ENCODE measurements at regions not wholly inside any gene's neighbourhood (a gene's known extent, or its start where the extent isn't known, plus 50 kb on each side); places are given as distances from the start of the nearest gene placed in this dataset.

DNA sequence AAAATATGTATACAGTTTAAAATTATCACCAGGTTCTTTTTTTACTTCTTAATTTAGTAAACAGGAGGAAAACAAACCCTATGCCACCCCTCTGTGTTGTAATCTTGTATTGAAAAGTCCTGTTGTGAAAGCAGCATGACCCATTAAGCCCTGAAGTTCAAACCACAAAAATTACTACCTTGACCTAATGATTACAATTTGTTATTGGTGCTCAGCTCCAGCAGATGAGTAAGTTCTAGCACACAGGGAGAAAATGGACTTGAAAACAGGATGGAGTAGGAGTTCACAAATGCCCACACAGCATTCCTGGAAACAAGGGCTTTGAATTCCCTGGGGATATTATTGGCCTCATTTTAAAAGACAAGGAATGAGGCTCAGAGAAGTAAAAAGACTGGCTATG lies 505.8 kb upstream of the ERCC4 start:
- no peaks in the 10 kb centered on the region for H3K27me3 ChIP-seq (ENCODE audit: insufficient read depth)
- H2AFZ ChIP-seq (ENCODE audit: low read depth): no peak overlapping the region
- no peaks in the 10 kb centered on the region for H3K9me3 ChIP-seq
- no peaks in the 10 kb centered on the region for H4K20me1 ChIP-seq (ENCODE audit: insufficient read depth)
- H3K4me2 ChIP-seq: no peak overlapping the region
- ChIA-PET CTCF (interaction anchor here (0.7 kb wide), 1 partner anchor 1176 kb away, joined by 3 read pairs; no protein-coding TSS in a partner anchor), POLR2A (no interaction called here)
- no peaks in the 10 kb centered on the region for H3K9me2 ChIP-seq
- no peaks in the 10 kb centered on the region for H3K4me1 ChIP-seq (ENCODE audit: control insufficient read depth in 1 of 2, insufficient read depth in 2 of 2, low read depth in 1 of 2, low read length in 1 of 2)
- DNase-seq: no peak
- H3F3A ChIP-seq (replicated peaks; ENCODE audit: insufficient read depth): no peaks in the 10 kb centered on the region
- TF ChIP-seq, protein P1, sequence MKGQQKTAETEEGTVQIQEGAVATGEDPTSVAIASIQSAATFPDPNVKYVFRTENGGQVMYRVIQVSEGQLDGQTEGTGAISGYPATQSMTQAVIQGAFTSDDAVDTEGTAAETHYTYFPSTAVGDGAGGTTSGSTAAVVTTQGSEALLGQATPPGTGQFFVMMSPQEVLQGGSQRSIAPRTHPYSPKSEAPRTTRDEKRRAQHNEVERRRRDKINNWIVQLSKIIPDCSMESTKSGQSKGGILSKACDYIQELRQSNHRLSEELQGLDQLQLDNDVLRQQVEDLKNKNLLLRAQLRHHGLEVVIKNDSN (IDR thresholded peaks at IDR 0.05; ENCODE audit: borderline replicate concordance, low read depth): no peak
- TF ChIP-seq MEF2A (IDR thresholded peaks at IDR 0.05; ENCODE audit: borderline replicate concordance, low read depth) (no peak), EP300 (IDR thresholded peaks at IDR 0.05; ENCODE audit: borderline replicate concordance in 1 of 2, low read depth in 1 of 2, low read length in 1 of 2) (no peak), ELF1 (IDR thresholded peaks at IDR 0.05) (no peak), NRF1 (IDR thresholded peaks at IDR 0.05; ENCODE audit: low read depth, low read length) (no peak), MXI1 (IDR thresholded peaks at IDR 0.05; ENCODE audit: low read depth, low read length) (no peak), RXRA (IDR thresholded peaks at IDR 0.05; ENCODE audit: borderline replicate concordance, low read depth) (no peak), TCF12 (IDR thresholded peaks at IDR 0.05) (no peak), SMC3 (IDR thresholded peaks at IDR 0.05; ENCODE audit: low read depth, low read length) (no peak), EZH2phosphoT487 (IDR thresholded peaks at IDR 0.05; ENCODE audit: borderline replicate concordance, low read depth) (no peak), FOXJ3 (CRISPR knock-in tag; IDR thresholded peaks at IDR 0.05) (no peak), TEAD4 (IDR thresholded peaks at IDR 0.05; ENCODE audit: borderline replicate concordance, insufficient read depth) (no peak), RCOR1 (IDR thresholded peaks at IDR 0.05; ENCODE audit: low read length) (no peak), FOSL2 (IDR thresholded peaks at IDR 0.05; ENCODE audit: borderline replicate concordance, low read depth) (no peak)
- TF ChIP-seq, protein P2, sequence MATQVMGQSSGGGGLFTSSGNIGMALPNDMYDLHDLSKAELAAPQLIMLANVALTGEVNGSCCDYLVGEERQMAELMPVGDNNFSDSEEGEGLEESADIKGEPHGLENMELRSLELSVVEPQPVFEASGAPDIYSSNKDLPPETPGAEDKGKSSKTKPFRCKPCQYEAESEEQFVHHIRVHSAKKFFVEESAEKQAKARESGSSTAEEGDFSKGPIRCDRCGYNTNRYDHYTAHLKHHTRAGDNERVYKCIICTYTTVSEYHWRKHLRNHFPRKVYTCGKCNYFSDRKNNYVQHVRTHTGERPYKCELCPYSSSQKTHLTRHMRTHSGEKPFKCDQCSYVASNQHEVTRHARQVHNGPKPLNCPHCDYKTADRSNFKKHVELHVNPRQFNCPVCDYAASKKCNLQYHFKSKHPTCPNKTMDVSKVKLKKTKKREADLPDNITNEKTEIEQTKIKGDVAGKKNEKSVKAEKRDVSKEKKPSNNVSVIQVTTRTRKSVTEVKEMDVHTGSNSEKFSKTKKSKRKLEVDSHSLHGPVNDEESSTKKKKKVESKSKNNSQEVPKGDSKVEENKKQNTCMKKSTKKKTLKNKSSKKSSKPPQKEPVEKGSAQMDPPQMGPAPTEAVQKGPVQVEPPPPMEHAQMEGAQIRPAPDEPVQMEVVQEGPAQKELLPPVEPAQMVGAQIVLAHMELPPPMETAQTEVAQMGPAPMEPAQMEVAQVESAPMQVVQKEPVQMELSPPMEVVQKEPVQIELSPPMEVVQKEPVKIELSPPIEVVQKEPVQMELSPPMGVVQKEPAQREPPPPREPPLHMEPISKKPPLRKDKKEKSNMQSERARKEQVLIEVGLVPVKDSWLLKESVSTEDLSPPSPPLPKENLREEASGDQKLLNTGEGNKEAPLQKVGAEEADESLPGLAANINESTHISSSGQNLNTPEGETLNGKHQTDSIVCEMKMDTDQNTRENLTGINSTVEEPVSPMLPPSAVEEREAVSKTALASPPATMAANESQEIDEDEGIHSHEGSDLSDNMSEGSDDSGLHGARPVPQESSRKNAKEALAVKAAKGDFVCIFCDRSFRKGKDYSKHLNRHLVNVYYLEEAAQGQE (IDR thresholded peaks at IDR 0.05; ENCODE audit: low read depth, low read length): no peak
- TF ChIP-seq, protein P3, sequence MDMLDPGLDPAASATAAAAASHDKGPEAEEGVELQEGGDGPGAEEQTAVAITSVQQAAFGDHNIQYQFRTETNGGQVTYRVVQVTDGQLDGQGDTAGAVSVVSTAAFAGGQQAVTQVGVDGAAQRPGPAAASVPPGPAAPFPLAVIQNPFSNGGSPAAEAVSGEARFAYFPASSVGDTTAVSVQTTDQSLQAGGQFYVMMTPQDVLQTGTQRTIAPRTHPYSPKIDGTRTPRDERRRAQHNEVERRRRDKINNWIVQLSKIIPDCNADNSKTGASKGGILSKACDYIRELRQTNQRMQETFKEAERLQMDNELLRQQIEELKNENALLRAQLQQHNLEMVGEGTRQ (IDR thresholded peaks at IDR 0.05; ENCODE audit: borderline replicate concordance, low read depth, low read length): no peak
- TF ChIP-seq, protein P4, sequence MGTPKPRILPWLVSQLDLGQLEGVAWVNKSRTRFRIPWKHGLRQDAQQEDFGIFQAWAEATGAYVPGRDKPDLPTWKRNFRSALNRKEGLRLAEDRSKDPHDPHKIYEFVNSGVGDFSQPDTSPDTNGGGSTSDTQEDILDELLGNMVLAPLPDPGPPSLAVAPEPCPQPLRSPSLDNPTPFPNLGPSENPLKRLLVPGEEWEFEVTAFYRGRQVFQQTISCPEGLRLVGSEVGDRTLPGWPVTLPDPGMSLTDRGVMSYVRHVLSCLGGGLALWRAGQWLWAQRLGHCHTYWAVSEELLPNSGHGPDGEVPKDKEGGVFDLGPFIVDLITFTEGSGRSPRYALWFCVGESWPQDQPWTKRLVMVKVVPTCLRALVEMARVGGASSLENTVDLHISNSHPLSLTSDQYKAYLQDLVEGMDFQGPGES (IDR thresholded peaks at IDR 0.05; ENCODE audit: low read depth, low read length): no peak
- TF ChIP-seq, protein P5, sequence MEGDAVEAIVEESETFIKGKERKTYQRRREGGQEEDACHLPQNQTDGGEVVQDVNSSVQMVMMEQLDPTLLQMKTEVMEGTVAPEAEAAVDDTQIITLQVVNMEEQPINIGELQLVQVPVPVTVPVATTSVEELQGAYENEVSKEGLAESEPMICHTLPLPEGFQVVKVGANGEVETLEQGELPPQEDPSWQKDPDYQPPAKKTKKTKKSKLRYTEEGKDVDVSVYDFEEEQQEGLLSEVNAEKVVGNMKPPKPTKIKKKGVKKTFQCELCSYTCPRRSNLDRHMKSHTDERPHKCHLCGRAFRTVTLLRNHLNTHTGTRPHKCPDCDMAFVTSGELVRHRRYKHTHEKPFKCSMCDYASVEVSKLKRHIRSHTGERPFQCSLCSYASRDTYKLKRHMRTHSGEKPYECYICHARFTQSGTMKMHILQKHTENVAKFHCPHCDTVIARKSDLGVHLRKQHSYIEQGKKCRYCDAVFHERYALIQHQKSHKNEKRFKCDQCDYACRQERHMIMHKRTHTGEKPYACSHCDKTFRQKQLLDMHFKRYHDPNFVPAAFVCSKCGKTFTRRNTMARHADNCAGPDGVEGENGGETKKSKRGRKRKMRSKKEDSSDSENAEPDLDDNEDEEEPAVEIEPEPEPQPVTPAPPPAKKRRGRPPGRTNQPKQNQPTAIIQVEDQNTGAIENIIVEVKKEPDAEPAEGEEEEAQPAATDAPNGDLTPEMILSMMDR (IDR thresholded peaks at IDR 0.05): no peak
- H3K27ac ChIP-seq (ENCODE audit: low read depth in 2 of 2, low read length in 1 of 2): no peak overlapping the region
- H3K36me3 ChIP-seq (replicated peaks in 1 of 2; ENCODE audit: control insufficient read depth in 1 of 2, insufficient read depth in 2 of 2, low read length in 1 of 2): no peaks in the 10 kb centered on the region
- H3K79me2 ChIP-seq (ENCODE audit: insufficient read depth): no peaks in the 10 kb centered on the region
- H3K9ac ChIP-seq: no peak overlapping the region
- no peak overlapping the region for H3K4me3 ChIP-seq (ENCODE audit: low read depth in 2 of 2, low read length in 1 of 2)

All from SK-N-SH (cell line).